A549 (cell line): ENCODE measurements at regions not wholly inside any gene's neighbourhood (a gene's known extent, or its start where the extent isn't known, plus 50 kb on each side); places are given as distances from the start of the nearest gene placed in this dataset.

Experiments
- ATAC-seq, 2 experiments: fragments of 200-7000 bp in 1 of 2; fragments of >200 bp in 1 of 2; cut with Nextera tagmentation in 1 of 2; cut with Tn5 transposase in 1 of 2; 3 replicates each; pipeline versions ENCODE4 v1.8.0 to v1.9.1; 2018 to 2020; ENCODE audit warnings: mild to moderate bottlenecking in 1 of 2, moderate library complexity in 1 of 2
- CTCF ChIA-PET: fragments of 300-600 bp; sonication (Branson Sonifier 250); formaldehyde crosslinking; extraction: SDS; loops from one replicate; lab custom pipeline; 2021; ENCODE audit warnings: antibody characterized with exemption, inconsistent platforms; lab: Yijun Ruan, JAX
- POLR2A ChIA-PET: fragments of 350-600 bp; formaldehyde crosslinking; extraction: SDS; loops from one replicate; lab custom pipeline; 2021; ENCODE audit warnings: antibody characterized with exemption, inconsistent platforms; lab: Yijun Ruan, JAX
- DNase-seq, 2 experiments: peaks; one replicate each; pipeline versions ENCODE4 v3.0.0 to v3.0.0-alpha.2; 2011 to 2016; ENCODE audit warnings: low read depth in 1 of 2, low spot score in 1 of 2
- FAIRE-seq: peaks from 2 replicates; lab custom pipeline; 2011; peaks lifted over from hg19 to GRCh38; lab: Jason Lieb, UNC
- H3K27ac ChIP-seq, 2 experiments: fragments of >200 bp; sonication (Bioruptor Twin); formaldehyde crosslinking; 3 replicates each; pipeline ENCODE4 v1.5.1; 2016 to 2017
- H3K4me1 ChIP-seq: fragments of >200 bp; sonication (Bioruptor Twin); formaldehyde crosslinking; 3 replicates; pipeline ENCODE4 v1.6.1; 2016
- H3K4me2 ChIP-seq: fragments of >200 bp; sonication (Bioruptor Twin); formaldehyde crosslinking; 3 replicates; pipeline ENCODE4 v1.6.1; 2016
- H3K4me3 ChIP-seq: fragments of >200 bp; sonication (Bioruptor Twin); formaldehyde crosslinking; 3 replicates; pipeline ENCODE4 v1.5.1; 2016
- H3K9me3 ChIP-seq: fragments of >200 bp; sonication (Bioruptor Twin); formaldehyde crosslinking; 3 replicates; pipeline ENCODE4 v1.6.1; 2016
- BCL3 ChIP-seq: fragments of >200 bp; sonication (Bioruptor Twin); formaldehyde crosslinking; IDR thresholded peaks from 3 replicates; pipeline ENCODE4 v1.6.1; 2016
- EHF ChIP-seq: fragments of 250-450 bp; sonication (Bioruptor Pico); IDR thresholded peaks from 2 replicates; pipeline ENCODE4 v1.5.0; 2020; ENCODE audit warnings: mild to moderate bottlenecking
- ESRRA ChIP-seq: fragments of 150-350 bp; IDR thresholded peaks from 2 replicates; pipeline ENCODE4 v1.6.1; 2014; ENCODE audit warnings: mild to moderate bottlenecking, low read length, borderline replicate concordance
- JUNB ChIP-seq: fragments of >200 bp; sonication (Bioruptor Twin); formaldehyde crosslinking; IDR thresholded peaks from 2 replicates; pipeline ENCODE4 v1.6.1; 2016
- KDM1A ChIP-seq: fragments of 200-600 bp; sonication (generic); IDR thresholded peaks from 2 replicates; pipeline ENCODE4 v1.6.1; 2016; ENCODE audit warnings: low read depth, mild to moderate bottlenecking
- MAX ChIP-seq: IDR thresholded peaks from 2 replicates; pipeline ENCODE4 v1.6.1; 2012
- NFE2L2 ChIP-seq: fragments of 150-350 bp; conservative IDR thresholded peaks from 2 replicates; pipeline ENCODE4 v1.6.1; 2014; ENCODE audit warnings: low read length
- NR3C1 ChIP-seq: fragments of >200 bp; sonication (Bioruptor Twin); formaldehyde crosslinking; IDR thresholded peaks from 3 replicates; pipeline ENCODE4 v1.6.1; 2017
- PHF8 ChIP-seq: fragments of 200-600 bp; sonication (generic); IDR thresholded peaks from 2 replicates; pipeline ENCODE4 v1.6.1; 2016; ENCODE audit warnings: low read depth, mild to moderate bottlenecking, antibody characterized with exemption, moderate library complexity, borderline replicate concordance
- RCOR1 ChIP-seq: fragments of 150-350 bp; IDR thresholded peaks from 2 replicates; pipeline ENCODE4 v1.6.1; 2014; ENCODE audit warnings: antibody characterized with exemption, low read length, low read depth
- RNF2 ChIP-seq: fragments of 200-600 bp; sonication (generic); IDR thresholded peaks from 2 replicates; pipeline ENCODE4 v1.6.1; 2016; ENCODE audit warnings: low read depth, mild to moderate bottlenecking, antibody characterized with exemption, moderate library complexity, borderline replicate concordance
- TFCP2L1 ChIP-seq: fragments of 250-450 bp; sonication (Bioruptor Pico); IDR thresholded peaks from 2 replicates; pipeline ENCODE4 v1.5.0; 2021; ENCODE audit warnings: mild to moderate bottlenecking
- WGBS: methylation state at CpG from one replicate; pipeline ENCODE4 v1.1.6; 2017; ENCODE audit errors: missing lambda C conversion rate; 5-methylcytosine and 5-hydroxymethylcytosine counted together
- TF ChIP-seq, protein P1 (sequence below): fragments of 200-600 bp; sonication (generic); IDR thresholded peaks from 2 replicates; pipeline ENCODE4 v1.6.1; 2016; ENCODE audit warnings: antibody characterized with exemption, mild to moderate bottlenecking, moderate library complexity
- TF ChIP-seq, protein P2 (sequence below): fragments of 250-450 bp; sonication (Bioruptor Pico); IDR thresholded peaks from 2 replicates; pipeline ENCODE4 v1.5.0; 2021; ENCODE audit warnings: mild to moderate bottlenecking, moderate library complexity, borderline replicate concordance

DNA sequence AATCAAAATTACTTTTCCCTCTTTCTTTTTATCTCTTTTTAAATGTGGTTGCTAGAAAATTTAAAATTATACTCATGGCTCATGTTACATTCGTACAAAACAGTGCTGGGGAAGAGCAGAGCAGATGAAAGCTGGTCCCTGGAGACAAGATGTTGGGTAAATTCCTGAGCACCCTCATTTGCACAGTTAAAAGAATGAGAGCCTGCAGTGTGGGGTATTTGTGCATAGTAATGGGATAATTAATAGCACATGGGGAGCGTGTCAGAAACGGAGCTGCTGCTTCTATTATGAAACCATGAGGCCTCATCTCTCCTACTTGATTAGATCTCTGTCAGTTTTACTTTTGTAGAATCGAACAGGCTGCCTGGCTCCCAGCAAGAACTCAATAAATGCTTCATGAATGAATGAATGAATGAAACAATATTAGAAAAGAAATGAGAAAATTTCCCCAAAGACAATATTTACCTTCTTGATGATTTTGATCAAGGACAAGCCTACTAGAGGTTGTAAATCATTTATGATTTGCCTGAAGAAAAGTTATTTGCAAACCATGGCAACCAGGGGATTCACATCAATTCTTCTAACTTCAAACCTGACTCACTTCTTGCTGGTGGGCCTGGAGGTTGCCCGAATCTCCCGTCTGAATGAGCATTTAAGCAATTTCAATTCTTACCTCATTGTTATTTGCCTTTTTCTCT lies 177.2 kb upstream of the TUT7 start:
- POLR2A ChIA-PET: no interaction called here

DNA sequence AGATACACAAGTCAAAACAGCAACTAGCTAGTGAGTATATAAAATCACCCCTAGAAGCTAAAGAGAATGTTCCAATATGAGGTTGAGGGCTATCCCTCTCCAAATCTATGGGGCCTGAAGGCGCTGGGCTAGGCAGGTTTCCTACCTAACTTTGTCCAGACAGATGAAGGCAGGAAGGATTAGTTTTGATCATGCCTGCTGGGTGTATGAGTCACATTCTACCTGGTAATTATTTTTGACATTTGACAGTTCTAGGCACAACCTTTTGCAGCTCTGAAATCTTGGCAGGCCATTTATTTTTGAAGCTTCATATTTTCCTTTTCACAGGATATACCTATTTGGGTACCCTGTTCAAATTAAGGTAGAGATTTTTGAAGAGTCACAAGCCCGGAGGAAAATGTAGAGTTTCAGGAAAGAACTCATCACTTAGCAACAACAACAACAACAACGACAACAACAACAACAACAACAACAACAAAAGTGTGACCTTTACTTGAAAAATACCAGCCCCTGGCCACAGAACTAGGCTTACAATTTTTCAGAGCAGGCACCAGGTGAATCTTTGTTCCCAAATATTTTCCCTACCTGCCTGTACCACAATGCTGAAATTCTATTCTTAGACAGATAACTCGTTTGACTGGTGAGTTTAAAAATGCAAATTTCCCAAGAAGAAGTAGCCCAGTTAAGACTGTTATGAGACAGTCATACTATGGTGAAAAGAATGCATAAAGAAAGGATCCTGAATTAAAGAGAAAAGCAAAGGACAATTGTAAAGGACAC lies 175.5 kb upstream of the TUT7 start:
- H3K27ac ChIP-seq: no peak overlapping the region
- H3K4me1 ChIP-seq: no peaks in the 10 kb centered on the region
- 2% methylated on average over 4 of the region's 4 CpGs for WGBS
- FAIRE-seq: no peak
- H3K4me3 ChIP-seq: no peak overlapping the region
- ATAC-seq: no peak
- no peak overlapping the region for H3K4me2 ChIP-seq
- CTCF ChIA-PET: no interaction called here
- H3K9me3 ChIP-seq: no peaks in the 10 kb centered on the region
- POLR2A ChIA-PET: no interaction called here
- TF ChIP-seq RCOR1 (no peak), MAX (no peak), EHF (CRISPR knock-in tag) (no peak), JUNB (no peak), RNF2 (no peak)
- TF ChIP-seq, protein P1, sequence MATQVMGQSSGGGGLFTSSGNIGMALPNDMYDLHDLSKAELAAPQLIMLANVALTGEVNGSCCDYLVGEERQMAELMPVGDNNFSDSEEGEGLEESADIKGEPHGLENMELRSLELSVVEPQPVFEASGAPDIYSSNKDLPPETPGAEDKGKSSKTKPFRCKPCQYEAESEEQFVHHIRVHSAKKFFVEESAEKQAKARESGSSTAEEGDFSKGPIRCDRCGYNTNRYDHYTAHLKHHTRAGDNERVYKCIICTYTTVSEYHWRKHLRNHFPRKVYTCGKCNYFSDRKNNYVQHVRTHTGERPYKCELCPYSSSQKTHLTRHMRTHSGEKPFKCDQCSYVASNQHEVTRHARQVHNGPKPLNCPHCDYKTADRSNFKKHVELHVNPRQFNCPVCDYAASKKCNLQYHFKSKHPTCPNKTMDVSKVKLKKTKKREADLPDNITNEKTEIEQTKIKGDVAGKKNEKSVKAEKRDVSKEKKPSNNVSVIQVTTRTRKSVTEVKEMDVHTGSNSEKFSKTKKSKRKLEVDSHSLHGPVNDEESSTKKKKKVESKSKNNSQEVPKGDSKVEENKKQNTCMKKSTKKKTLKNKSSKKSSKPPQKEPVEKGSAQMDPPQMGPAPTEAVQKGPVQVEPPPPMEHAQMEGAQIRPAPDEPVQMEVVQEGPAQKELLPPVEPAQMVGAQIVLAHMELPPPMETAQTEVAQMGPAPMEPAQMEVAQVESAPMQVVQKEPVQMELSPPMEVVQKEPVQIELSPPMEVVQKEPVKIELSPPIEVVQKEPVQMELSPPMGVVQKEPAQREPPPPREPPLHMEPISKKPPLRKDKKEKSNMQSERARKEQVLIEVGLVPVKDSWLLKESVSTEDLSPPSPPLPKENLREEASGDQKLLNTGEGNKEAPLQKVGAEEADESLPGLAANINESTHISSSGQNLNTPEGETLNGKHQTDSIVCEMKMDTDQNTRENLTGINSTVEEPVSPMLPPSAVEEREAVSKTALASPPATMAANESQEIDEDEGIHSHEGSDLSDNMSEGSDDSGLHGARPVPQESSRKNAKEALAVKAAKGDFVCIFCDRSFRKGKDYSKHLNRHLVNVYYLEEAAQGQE: no peak
- DNase-seq: no peak

More for the DNA sequence above, 177.2 kb upstream of the TUT7 start:
- WGBS: 16% methylated on average over 6 of the region's 6 CpGs
- Histone ChIP-seq H3K4me3 (no peak overlapping the region), H3K9me3 (no peaks in the 10 kb centered on the region), H3K27ac (no peak overlapping the region), H3K4me2 (no peak overlapping the region), H3K4me1 (no peaks in the 10 kb centered on the region)
- DNase-seq: no peak
- CTCF ChIA-PET: interaction anchor here (0.6 kb wide), 1 partner anchor 1092 kb away, joined by 3 read pairs; no protein-coding TSS in a partner anchor
- no peak for ATAC-seq
- no peak for FAIRE-seq
- TF ChIP-seq PHF8: no peak
- TF ChIP-seq, protein P2, sequence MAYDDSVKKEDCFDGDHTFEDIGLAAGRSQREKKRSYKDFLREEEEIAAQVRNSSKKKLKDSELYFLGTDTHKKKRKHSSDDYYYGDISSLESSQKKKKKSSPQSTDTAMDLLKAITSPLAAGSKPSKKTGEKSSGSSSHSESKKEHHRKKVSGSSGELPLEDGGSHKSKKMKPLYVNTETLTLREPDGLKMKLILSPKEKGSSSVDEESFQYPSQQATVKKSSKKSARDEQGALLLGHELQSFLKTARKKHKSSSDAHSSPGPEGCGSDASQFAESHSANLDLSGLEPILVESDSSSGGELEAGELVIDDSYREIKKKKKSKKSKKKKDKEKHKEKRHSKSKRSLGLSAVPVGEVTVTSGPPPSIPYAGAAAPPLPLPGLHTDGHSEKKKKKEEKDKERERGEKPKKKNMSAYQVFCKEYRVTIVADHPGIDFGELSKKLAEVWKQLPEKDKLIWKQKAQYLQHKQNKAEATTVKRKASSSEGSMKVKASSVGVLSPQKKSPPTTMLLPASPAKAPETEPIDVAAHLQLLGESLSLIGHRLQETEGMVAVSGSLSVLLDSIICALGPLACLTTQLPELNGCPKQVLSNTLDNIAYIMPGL (CRISPR knock-in tag): no peak
- TF ChIP-seq KDM1A: no peak
- no peak for TF ChIP-seq ESRRA
- TF ChIP-seq MAX: no peak
- no peak for TF ChIP-seq NFE2L2
- TF ChIP-seq TFCP2L1: no peak
- no peak for TF ChIP-seq BCL3
- TF ChIP-seq NR3C1: no peak
